Transverse colon (tissue), 4 donors: ENCODE measurements at regions not wholly inside any gene's neighbourhood (a gene's known extent, or its start where the extent isn't known, plus 50 kb on each side); places are given as distances from the start of the nearest gene placed in this dataset.

Source experiments
- POLR2A ChIP-seq: fragments of 450-650 bp; IDR thresholded peaks from one replicate; pipeline ENCODE4 v1.6.1; 2016; ENCODE audit warnings: antibody characterized with exemption, mild to moderate bottlenecking, moderate library complexity
- POLR2AphosphoS5 ChIP-seq, 3 donors: sonication (generic); formaldehyde crosslinking; IDR thresholded peaks; one replicate each; pipeline ENCODE4 v1.6.1; 2016; ENCODE audit warnings: antibody characterized with exemption in 3 of 3
- TF ChIP-seq, protein P1 (sequence below), 5 experiments: fragments of 200-600 bp in 3 of 5; fragments of 450-650 bp in 2 of 5; sonication (generic) in 3 of 5; IDR thresholded peaks; 1 replicate in 2 of 5; 2 replicates in 3 of 5; pipeline ENCODE4 v1.5.1; 2016 to 2017; ENCODE audit warnings: antibody characterized with exemption in 5 of 5, inconsistent platforms in 3 of 5, mild to moderate bottlenecking in 2 of 5, moderate library complexity in 1 of 5

DNA sequence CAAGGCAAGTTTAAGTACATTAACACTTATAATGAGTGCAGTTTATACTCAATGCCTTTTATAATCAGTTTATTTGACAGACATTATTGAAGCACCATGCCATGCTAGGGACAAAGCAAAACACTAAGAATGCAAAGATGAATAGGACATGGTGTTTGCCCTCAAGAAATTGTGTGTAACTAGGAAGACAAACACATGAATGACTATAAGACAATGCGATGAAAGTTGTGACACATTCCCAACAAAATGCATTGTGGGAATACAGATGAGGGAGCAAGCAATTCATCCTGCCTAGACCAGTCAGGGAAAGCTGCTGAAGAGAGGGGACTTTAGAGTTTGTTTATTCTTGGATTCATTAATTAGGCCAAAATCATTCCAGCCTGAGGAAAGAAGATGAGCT is 133.8 kb upstream of the TRPC6 start:
- TF ChIP-seq, protein P1, sequence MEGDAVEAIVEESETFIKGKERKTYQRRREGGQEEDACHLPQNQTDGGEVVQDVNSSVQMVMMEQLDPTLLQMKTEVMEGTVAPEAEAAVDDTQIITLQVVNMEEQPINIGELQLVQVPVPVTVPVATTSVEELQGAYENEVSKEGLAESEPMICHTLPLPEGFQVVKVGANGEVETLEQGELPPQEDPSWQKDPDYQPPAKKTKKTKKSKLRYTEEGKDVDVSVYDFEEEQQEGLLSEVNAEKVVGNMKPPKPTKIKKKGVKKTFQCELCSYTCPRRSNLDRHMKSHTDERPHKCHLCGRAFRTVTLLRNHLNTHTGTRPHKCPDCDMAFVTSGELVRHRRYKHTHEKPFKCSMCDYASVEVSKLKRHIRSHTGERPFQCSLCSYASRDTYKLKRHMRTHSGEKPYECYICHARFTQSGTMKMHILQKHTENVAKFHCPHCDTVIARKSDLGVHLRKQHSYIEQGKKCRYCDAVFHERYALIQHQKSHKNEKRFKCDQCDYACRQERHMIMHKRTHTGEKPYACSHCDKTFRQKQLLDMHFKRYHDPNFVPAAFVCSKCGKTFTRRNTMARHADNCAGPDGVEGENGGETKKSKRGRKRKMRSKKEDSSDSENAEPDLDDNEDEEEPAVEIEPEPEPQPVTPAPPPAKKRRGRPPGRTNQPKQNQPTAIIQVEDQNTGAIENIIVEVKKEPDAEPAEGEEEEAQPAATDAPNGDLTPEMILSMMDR (IDR thresholded peaks at IDR 0.05) = no peak
- TF ChIP-seq POLR2AphosphoS5 (IDR thresholded peaks at IDR 0.05) (no peak), POLR2A (no peak)
